Dendritic cell treated with granulocyte-macrophage colony-stimulating factor and Interleukin-4, amounts not matched to agents 40 ng/mL and 50 ng/mL, for 4 days (primary cell): ENCODE measurements at regions not wholly inside any gene's neighbourhood (a gene's known extent, or its start where the extent isn't known, plus 50 kb on each side); places are given as distances from the start of the nearest gene placed in this dataset.
A peak's percentile ranks its signal among the peaks of the same experiment; 100 is the strongest.

ENCODE experiments used
- H3K27ac Mint-ChIP-seq: one replicate; pipeline ENCODE4 v1.8.0; 2022; ENCODE audit warnings: mild to moderate bottlenecking, mixed read lengths
- H3K27me3 Mint-ChIP-seq: one replicate; pipeline ENCODE4 v1.8.0; 2022; ENCODE audit warnings: mild to moderate bottlenecking, mixed read lengths
- H3K36me3 Mint-ChIP-seq: one replicate; pipeline ENCODE4 v1.8.0; 2022; ENCODE audit warnings: low read depth, mixed read lengths
- H3K4me1 Mint-ChIP-seq: one replicate; pipeline ENCODE4 v1.8.0; 2022; ENCODE audit warnings: low read depth, mixed read lengths
- H3K4me3 Mint-ChIP-seq: one replicate; pipeline ENCODE4 v1.8.0; 2022; ENCODE audit warnings: mild to moderate bottlenecking, moderate library complexity, mixed read lengths
- H3K9me3 Mint-ChIP-seq: one replicate; pipeline ENCODE4 v1.8.0; 2022; ENCODE audit warnings: mixed read lengths
- intact Hi-C: fragments of 100-400 bp; cut with micrococcal nuclease; formaldehyde crosslinking; loops from one replicate; pipeline ENCODE4 v1.15.0; 2022

DNA sequence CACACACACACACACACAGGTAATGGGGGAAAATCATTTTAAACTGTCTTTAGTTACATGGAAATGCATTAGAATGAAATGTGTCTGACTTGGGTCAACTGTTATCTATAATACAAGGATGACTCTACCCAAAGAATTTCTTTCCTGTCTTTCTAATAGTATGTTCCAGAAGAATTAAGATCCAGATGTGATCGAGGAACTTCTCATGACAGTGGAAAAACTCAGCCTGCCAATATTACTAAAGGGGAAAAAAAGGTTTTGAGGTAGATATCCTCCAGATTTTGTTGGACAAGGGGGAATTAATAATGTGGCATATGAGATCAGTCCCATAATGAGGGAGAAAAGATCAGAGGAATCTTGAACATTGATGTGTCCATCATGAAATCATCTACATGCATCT, 190.6 kb upstream of the MAP3K1 start:
- Mint-ChIP-seq H3K36me3 (no peaks in the 10 kb centered on the region), H3K27me3 (no peaks in the 10 kb centered on the region), H3K9me3 (peaks cover 27% of the 10 kb centered on the region), H3K4me1 (no peaks in the 10 kb centered on the region), H3K27ac (no peak overlapping the region), H3K4me3 (no peak overlapping the region)
- intact Hi-C loops, result no loop called here

DNA sequence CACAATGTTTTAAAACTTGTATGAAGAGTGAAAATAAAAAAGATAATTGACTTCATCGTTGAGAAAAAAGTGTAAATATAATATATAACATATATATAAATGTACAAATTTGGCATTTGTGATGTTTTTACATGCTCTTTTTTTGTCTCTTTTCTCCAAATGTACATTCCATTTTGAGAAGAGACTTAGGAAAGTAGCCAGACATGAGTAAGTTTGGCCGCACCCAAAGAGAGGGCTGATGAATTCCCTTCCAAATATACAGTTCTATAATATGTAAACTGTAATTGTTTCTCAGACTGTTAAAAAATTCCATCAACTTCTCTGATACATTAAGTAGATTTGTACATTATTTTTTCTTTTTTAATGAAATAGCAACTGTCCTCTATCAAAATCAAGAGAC, 193.2 kb upstream of the MAP3K1 start:
- Mint-ChIP-seq H3K9me3 (peaks cover 28% of the 10 kb centered on the region), H3K27me3 (no peaks in the 10 kb centered on the region), H3K36me3 (no peaks in the 10 kb centered on the region), H3K4me3 (no peak overlapping the region), H3K27ac (no peak overlapping the region), H3K4me1 (peaks cover under 1% of the 10 kb centered on the region)
- intact Hi-C loops, result no loop called here

DNA sequence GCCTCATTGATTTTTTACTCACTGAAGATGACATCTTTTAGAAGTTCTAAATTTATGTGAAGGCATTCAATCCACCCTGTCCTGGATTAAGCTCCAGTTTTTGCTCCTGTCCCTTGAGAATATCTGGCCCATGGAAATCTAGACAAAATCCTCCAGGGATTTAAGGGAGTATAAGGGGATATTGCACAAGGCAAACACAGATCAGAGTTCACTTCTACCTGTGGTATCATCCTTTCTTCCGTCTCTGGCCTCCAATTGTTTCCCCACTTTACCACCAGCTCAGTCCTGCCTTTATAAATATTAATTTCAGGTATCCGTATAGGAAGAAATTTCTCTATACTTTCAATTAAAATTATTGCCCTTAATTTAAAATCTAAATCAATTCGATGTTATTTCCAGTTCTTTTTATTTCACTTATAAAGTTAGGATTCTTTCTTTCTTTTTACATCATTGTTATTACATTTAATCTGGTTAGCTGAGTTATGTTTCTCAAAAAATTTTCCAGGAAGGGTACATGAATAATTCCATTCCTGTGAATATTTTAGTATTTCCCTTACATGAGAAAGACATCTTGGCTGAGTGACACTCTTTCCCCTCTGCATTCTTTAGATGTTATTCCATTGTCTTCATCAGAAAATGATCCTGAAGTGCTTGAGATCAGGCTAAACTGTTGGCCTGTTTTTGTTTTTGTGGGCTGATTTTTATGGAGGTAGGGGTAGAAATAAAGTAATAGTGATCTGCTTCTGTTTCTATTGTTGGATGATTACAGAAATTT, 194.3 kb upstream of the MAP3K1 start:
- Mint-ChIP-seq H3K4me3 (no peak overlapping the region), H3K27ac (no peak overlapping the region), H3K36me3 (no peaks in the 10 kb centered on the region), H3K4me1 (peaks cover 11% of the 10 kb centered on the region), H3K27me3 (no peaks in the 10 kb centered on the region), H3K9me3 (peaks cover 31% of the 10 kb centered on the region)
- intact Hi-C loops, result no loop called here

DNA sequence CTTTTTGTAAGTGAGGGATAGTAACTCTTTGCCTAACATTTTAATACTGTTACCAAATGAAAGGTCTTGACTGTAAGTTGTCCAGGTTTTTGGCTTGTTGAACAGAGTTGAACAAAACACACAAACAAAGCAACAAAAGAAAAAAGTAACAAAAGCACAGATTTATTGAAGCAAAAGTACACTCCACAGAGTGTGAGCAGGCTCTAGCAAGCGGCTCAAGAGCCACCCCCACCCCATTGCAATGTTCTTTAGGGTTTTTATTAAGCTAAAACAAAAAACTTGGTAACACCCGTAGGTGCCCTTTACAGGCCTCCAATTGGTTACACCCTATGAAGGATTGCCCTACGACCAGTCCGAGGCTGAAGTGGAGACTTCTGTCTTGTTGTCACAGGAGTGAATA, 197.4 kb upstream of the MAP3K1 start:
- H3K9me3 Mint-ChIP-seq, result peaks cover 31% of the 10 kb centered on the region
- no peak overlapping the region for H3K4me3 Mint-ChIP-seq
- no peaks in the 10 kb centered on the region for H3K27me3 Mint-ChIP-seq
- peaks cover 29% of the 10 kb centered on the region for H3K4me1 Mint-ChIP-seq
- H3K27ac Mint-ChIP-seq, result no peak overlapping the region
- intact Hi-C loops, result no loop called here
- H3K36me3 Mint-ChIP-seq, result no peaks in the 10 kb centered on the region

DNA sequence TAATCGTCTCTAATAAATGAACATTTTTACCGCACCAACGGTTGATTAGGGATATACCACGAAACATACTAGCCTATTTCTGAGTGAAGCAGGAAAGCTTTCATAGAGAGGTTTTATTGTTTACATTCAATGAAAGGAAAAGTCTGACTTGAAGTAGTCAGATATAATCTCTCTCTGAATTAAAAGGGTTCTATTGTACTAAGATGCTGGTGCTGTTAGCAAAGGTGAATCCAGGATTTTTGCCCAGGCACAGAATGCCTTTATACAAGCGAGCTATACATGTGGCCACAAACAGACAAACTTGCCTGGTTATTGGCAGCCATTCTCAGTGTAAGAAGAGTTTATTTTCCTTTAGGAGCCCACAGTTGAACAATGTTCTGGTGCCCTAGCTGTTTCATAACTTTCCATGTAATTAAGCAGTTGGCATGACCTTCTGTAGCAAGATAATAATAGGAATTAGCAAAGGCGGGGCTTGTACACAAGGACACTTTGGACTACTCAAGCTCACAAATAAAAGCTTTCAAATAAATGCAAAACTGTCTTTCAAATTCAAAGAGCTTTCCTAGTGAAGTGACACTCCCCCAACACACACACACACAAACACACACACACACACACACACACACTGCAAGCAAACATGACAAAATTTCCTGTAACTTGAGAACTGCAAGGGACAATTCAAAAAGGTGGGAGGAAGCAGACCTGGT, 198.7 kb upstream of the MAP3K1 start:
- H3K27me3 Mint-ChIP-seq, result no peaks in the 10 kb centered on the region
- intact Hi-C loops, result no loop called here
- H3K4me1 Mint-ChIP-seq, result peaks cover 36% of the 10 kb centered on the region
- H3K9me3 Mint-ChIP-seq, result peaks cover 30% of the 10 kb centered on the region
- H3K27ac Mint-ChIP-seq, result peak overlapping the region; percentile 28
- no peak overlapping the region for H3K4me3 Mint-ChIP-seq
- peaks cover under 1% of the 10 kb centered on the region for H3K36me3 Mint-ChIP-seq

DNA sequence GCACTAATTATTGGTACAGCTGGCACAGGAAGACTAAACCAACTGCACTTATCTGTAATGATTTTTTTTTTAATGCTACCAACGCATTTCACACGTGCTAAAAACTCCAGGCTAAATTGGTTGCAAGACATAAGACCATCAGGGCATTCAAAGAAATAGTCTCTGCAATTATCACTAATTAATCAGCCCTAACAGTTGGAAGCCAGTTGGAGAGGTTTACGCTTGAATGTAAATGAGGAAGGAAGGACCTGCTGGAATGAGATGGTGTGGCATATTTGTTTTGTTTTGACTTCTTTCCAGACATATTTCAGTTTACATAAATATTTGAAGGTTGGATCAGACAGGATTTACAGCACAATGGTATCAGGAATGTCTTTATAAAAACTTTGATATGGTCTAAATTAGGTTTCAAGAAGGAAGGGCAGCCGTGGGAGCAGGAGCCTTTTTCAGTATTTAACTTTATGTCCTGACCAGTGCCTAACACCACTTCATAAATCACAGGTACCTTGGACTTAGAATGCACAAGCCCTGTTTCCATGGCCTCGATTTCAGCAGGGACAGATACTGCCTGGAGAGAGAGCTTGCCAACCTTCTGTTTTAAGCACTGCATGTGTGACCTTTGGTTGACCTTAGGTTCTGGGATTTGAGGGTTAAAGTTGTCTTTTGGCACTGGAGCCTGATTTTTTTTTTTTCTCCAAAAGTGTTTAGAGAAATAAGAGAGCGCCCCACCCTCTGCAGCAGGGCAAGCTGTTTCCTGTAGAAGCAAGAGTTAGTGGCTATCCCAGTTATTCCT, 199.8 kb upstream of the MAP3K1 start:
- Mint-ChIP-seq H3K9me3 (peaks cover 34% of the 10 kb centered on the region), H3K4me1 (peaks cover 36% of the 10 kb centered on the region), H3K36me3 (peaks cover 11% of the 10 kb centered on the region), H3K4me3 (no peak overlapping the region), H3K27ac (peak overlapping the region; percentile 62), H3K27me3 (no peaks in the 10 kb centered on the region)
- intact Hi-C loops, result no loop called here

DNA sequence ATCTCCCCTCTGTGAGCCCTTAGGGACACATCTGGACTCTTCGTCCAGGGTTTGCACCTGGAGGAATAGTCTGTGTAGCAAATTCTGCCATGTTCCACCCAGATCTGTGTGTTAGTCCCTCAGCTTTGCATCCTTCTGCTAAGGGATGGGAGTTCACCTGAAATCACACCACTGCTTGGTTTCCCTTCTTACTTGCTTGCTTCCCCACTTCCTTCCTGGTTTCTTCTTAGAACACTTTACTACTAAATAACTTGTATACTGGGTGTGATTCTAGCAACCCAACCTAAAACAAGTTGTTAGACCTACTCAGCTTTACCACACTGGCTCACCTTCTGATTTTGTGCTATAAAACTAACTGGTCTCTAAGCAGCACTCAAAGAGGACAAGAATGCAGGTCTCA, 202.6 kb upstream of the MAP3K1 start:
- no peak overlapping the region for H3K4me3 Mint-ChIP-seq
- no peak overlapping the region for H3K27ac Mint-ChIP-seq
- peaks cover 15% of the 10 kb centered on the region for H3K36me3 Mint-ChIP-seq
- no peaks in the 10 kb centered on the region for H3K27me3 Mint-ChIP-seq
- peaks cover 49% of the 10 kb centered on the region for H3K4me1 Mint-ChIP-seq
- intact Hi-C loops, result no loop called here
- H3K9me3 Mint-ChIP-seq, result peaks cover 26% of the 10 kb centered on the region

DNA sequence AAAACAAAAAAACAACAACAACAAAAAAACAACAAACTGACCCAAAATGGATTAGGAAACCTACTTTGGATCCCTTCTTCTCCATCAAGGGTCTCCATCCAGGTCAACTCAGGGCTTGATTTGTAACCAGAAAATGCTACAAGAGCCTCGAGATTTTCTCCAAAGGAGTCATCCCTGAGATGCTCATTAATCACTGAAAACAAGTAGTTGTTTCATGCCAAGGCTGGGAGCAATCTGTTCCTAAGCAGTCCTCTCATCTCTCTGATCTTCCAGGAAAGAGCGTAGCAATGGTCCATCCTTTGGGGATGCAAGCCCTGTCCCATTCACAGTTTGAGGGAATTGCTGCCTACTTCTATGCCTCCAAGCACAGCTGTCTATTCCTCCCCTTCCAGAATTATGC, 203.0 kb upstream of the MAP3K1 start:
- Mint-ChIP-seq H3K36me3 (peaks cover 15% of the 10 kb centered on the region), H3K9me3 (peaks cover 26% of the 10 kb centered on the region), H3K27ac (no peak overlapping the region), H3K27me3 (no peaks in the 10 kb centered on the region), H3K4me3 (no peak overlapping the region), H3K4me1 (peaks cover 53% of the 10 kb centered on the region)
- intact Hi-C loops, result no loop called here

DNA sequence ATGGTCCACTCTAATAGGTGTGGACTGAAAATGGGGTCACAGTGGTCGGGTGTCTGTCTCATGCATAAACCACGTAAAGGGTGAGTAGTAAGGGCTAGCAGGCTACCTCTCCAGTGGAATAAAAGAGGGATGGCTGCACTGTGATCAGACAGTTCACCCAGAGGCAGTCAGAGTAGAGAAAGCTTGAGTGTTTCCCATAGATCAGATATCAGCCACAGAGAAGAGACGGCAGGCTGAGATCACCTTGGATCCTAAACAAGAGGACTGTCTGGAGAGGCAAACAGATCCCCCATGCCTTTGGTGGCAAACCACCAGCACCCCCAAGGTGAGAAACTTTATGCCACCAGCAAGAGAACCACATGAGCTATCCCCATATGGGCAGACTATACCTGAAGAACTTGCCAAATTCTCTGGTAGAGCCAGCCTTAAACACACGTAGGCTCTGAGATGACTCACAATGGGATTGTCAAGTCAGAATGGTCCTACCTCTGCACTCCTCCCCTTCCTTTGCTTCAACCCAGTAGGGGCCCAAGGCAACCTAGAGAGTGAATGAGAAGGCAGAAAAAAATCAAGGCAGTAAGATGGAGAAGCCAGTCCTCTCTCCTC, 205.2 kb upstream of the MAP3K1 start:
- H3K4me1 Mint-ChIP-seq, result peaks cover 46% of the 10 kb centered on the region
- no peak overlapping the region for H3K4me3 Mint-ChIP-seq
- peaks cover 15% of the 10 kb centered on the region for H3K36me3 Mint-ChIP-seq
- H3K9me3 Mint-ChIP-seq, result peaks cover 21% of the 10 kb centered on the region
- intact Hi-C loops, result no loop called here
- no peaks in the 10 kb centered on the region for H3K27me3 Mint-ChIP-seq
- peak overlapping the region; percentile 39 for H3K27ac Mint-ChIP-seq

DNA sequence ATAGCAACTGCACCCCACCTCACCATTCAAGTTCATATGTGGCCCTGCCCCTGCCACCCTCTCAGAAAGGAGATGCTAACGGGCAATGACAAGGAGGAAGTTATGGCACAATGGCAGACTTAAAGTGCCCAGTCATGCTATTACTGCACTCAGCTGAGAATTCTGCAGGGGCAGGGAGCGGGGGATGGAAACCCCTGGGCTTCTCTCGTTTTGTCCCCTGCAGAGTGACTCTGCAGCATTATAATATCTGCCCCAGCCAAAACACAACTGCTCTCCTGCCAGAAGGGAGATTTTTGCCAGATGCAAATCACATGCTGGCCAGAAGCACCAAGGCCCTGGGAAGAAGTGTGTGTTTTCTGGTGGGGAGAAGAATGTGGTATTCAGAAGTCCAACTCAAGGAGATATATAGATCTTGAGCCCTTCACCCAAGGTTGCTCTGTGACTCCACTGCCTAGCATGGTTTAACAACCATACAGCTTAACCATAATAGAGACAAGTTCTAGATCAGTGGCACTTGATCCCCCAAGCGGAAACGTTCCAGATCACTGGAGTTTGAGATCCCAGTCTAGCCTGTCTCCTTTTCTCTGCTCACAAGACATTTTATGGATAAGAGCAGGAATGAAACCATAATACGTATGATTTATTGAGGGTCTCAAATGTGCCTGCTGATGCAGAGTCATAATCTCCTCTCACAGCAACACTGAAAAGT, 207.0 kb upstream of the MAP3K1 start:
- H3K4me1 Mint-ChIP-seq, result peaks cover 47% of the 10 kb centered on the region
- no peaks in the 10 kb centered on the region for H3K27me3 Mint-ChIP-seq
- H3K36me3 Mint-ChIP-seq, result peaks cover 15% of the 10 kb centered on the region
- H3K4me3 Mint-ChIP-seq, result no peak overlapping the region
- H3K27ac Mint-ChIP-seq, result peak overlapping the region; percentile 69
- peaks cover 21% of the 10 kb centered on the region for H3K9me3 Mint-ChIP-seq
- intact Hi-C loops, result no loop called here

DNA sequence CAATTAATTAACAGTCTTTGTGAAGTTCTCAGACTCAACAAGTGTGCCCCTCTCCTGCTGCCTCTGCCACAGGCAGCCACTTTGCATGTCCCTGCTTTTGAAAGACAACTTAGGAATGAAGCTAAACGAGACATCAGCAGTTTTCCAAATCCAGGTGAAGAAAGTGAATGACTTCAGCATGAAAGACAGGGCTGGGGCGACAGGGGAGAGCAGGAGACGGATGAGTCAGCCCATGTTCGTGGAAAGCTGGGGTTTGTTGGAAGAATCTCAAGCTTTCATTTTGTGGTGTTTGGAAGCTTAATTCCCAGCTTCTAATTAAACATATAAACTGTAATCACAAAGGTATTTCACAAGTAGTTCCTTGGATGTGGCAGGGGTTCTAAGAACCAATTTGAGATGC, 207.8 kb upstream of the MAP3K1 start:
- Mint-ChIP-seq H3K27me3 (no peaks in the 10 kb centered on the region), H3K36me3 (peaks cover 15% of the 10 kb centered on the region), H3K4me3 (no peak overlapping the region), H3K27ac (peak overlapping the region; percentile 69), H3K9me3 (peaks cover 21% of the 10 kb centered on the region), H3K4me1 (peaks cover 46% of the 10 kb centered on the region)
- intact Hi-C loops, result no loop called here

DNA sequence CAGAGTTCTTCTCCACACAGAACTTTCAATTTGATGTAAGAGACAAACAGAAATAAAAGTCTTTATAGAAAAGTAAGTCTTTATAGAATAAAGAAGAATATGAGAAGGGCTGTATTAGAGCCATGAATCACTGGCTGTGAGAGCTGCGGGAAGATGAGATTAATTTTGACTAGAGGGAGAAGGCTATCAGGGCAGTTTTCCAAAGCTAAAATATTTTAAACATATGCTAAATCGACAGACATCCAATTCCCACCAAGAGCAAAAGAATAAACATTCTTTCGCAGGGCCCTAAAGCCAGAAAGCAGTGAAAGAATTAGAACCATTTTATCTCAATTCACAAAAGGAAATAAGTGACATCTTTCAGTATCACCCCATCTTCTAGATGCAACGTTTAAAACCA, 208.3 kb upstream of the MAP3K1 start:
- H3K27ac Mint-ChIP-seq, result no peak overlapping the region
- H3K4me3 Mint-ChIP-seq, result no peak overlapping the region
- peaks cover 21% of the 10 kb centered on the region for H3K9me3 Mint-ChIP-seq

DNA sequence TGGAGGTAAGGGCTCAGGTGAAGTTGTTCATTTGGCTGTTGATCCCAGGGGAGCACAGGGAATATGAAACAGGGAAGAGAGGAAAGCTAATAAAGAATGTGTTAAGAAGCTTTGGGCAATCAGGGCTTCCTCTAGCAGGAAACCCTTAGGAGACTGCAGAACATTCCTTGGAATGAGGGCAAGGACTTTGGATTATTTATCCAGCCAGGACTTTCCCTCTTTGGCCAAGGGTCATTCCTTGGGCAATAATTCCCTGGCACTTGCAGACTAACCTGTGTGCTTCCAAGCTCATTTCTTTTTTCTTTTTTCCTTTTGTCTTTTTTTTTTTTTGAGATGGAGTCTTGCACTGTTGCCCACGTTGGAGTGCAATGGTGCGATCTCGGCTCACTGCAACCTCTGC, 209.2 kb upstream of the MAP3K1 start:
- no peaks in the 10 kb centered on the region for H3K27me3 Mint-ChIP-seq
- H3K36me3 Mint-ChIP-seq, result peaks cover 10% of the 10 kb centered on the region
- H3K4me3 Mint-ChIP-seq, result no peak overlapping the region
- H3K9me3 Mint-ChIP-seq, result peaks cover 12% of the 10 kb centered on the region
- intact Hi-C loops, result no loop called here
- no peak overlapping the region for H3K27ac Mint-ChIP-seq
- peaks cover 56% of the 10 kb centered on the region for H3K4me1 Mint-ChIP-seq

More for the DNA sequence above, 208.3 kb upstream of the MAP3K1 start:
- Mint-ChIP-seq H3K27me3 (no peaks in the 10 kb centered on the region), H3K36me3 (peaks cover 15% of the 10 kb centered on the region), H3K4me1 (peaks cover 48% of the 10 kb centered on the region)
- intact Hi-C loops, result no loop called here
